CD4-positive, alpha-beta T cell (primary cell): ENCODE measurements at regions not wholly inside any gene's neighbourhood (a gene's known extent, or its start where the extent isn't known, plus 50 kb on each side); places are given as distances from the start of the nearest gene placed in this dataset.

Source experiments
- ATAC-seq: fragments of 200-7000 bp; cut with Tn5 transposase; one replicate; pipeline ENCODE4 v1.10.0; 2022; ENCODE audit warnings: mild to moderate bottlenecking; ENCODE audit not compliant: poor library complexity
- CTCF ChIA-PET: fragments of 350-600 bp; sonication (Branson Sonifier 250); formaldehyde crosslinking; loops from one replicate; lab custom pipeline; 2021; ENCODE audit warnings: antibody characterized with exemption, inconsistent platforms; lab: Charles Lee
- POLR2A ChIA-PET: fragments of 350-600 bp; sonication (Branson Sonifier 250); formaldehyde crosslinking; loops from one replicate; lab custom pipeline; 2021; ENCODE audit warnings: antibody characterized with exemption, inconsistent platforms; lab: Charles Lee
- DNase-seq, 14 experiments: peaks; one replicate each; pipeline ENCODE4 v3.0.0-alpha.2; 2013 to 2020; ENCODE audit warnings: mixed read lengths in 2 of 14
- H3K27ac ChIP-seq, 2 donors: one replicate each; pipeline versions ENCODE4 v1.5.1 to v1.7.0; 2013; ENCODE audit warnings: low read length in 2 of 2, low read depth in 1 of 2, mild to moderate bottlenecking in 1 of 2
- H3K27me3 ChIP-seq, 2 experiments: 1 replicate in 1 of 2; 2 replicates in 1 of 2; pipeline versions ENCODE4 v1.6.1 to v1.7.0; 2013; ENCODE audit warnings: low read length in 2 of 2, control low read depth in 1 of 2, mild to moderate bottlenecking in 1 of 2, moderate library complexity in 1 of 2; ENCODE audit not compliant: insufficient read depth in 2 of 2, control insufficient read depth in 1 of 2
- H3K36me3 ChIP-seq: one replicate; pipeline ENCODE4 v1.6.1; 2013; ENCODE audit warnings: low read length, control low read depth; ENCODE audit not compliant: insufficient read depth
- H3K4me1 ChIP-seq: one replicate; pipeline ENCODE4 v1.6.1; 2013; ENCODE audit warnings: low read length, control low read depth; ENCODE audit not compliant: insufficient read depth
- H3K4me3 ChIP-seq: one replicate; pipeline ENCODE4 v1.5.1; 2013; ENCODE audit warnings: mild to moderate bottlenecking, low read length, moderate library complexity
- H3K9me3 ChIP-seq, 2 experiments: 1 replicate in 1 of 2; 2 replicates in 1 of 2; pipeline versions ENCODE4 v1.6.1 to v1.7.0; 2013; ENCODE audit warnings: low read length in 2 of 2, mild to moderate bottlenecking in 2 of 2, control low read depth in 1 of 2, moderate library complexity in 1 of 2; ENCODE audit not compliant: control insufficient read depth in 1 of 2, insufficient read depth in 1 of 2
- H3K27ac Mint-ChIP-seq: one replicate; pipeline ENCODE4 v1.8.0; 2020; ENCODE audit warnings: mixed read lengths
- H3K27me3 Mint-ChIP-seq: one replicate; pipeline ENCODE4 v1.8.0; 2021; ENCODE audit warnings: mixed read lengths
- H3K36me3 Mint-ChIP-seq: one replicate; pipeline ENCODE4 v1.8.0; 2021; ENCODE audit warnings: low read depth, mixed read lengths
- H3K4me1 Mint-ChIP-seq: one replicate; pipeline ENCODE4 v1.8.0; 2021; ENCODE audit warnings: low read depth, mixed read lengths
- H3K4me3 Mint-ChIP-seq: one replicate; pipeline ENCODE4 v1.8.0; 2020; ENCODE audit warnings: mild to moderate bottlenecking, mixed read lengths
- H3K9me3 Mint-ChIP-seq: one replicate; pipeline ENCODE4 v1.8.0; 2020; ENCODE audit warnings: mixed read lengths
- CTCF ChIP-seq: fragments of 200-600 bp; IDR thresholded peaks from one replicate; pipeline ENCODE4 v1.8.0; 2022; ENCODE audit warnings: antibody characterized with exemption, mild to moderate bottlenecking
- intact Hi-C, 2 experiments: fragments of 100-400 bp; cut with DNase I in 1 of 2; cut with micrococcal nuclease in 1 of 2; formaldehyde crosslinking; loops; one replicate each; pipeline versions ENCODE4 v1.15.1 to v1.9.0; 2023 to 2025; cut with DNase I, micrococcal nuclease

DNA sequence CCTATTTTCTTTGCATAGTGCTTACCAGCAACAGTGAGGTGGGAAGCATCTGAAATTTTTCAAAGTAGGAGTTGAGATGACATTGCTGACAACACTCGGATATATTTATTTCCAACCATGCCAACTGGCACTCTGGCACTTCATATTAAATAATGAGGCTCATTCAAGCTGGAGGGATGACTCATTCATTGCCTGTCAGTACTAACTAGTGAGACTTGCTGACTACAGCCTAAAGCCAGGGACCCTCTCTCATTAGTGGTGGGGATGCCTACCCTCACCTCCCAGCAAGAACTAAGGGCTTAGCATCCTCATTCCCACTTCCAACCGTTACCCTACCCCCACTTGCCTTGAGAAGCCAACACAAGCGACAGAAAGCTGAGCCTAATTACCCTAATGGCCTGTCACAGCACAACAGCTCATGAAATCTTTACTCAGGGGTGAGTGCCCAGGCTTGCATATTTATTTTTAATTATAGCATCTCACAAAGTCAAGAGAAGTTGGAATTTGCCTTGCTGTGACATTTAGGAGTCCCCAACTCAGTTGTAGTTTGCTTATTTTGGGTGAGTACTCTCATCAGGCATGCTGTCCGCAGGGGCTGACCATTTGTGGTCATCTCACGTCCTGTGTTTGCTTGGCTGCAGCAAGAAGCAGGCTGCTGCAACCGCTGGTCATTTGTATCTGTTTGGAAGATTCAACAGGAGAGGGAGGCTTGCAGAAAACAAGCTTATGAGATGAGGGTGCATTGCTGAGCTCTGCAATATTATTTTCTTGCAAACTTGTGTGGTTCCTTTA lies 181.6 kb upstream of the POU2AF2 start:
- H3K9me3 ChIP-seq = no peaks in the 10 kb centered on the region
- CTCF ChIA-PET = no interaction called here
- DNase-seq = no peak
- intact Hi-C loops = no loop called here
- H3K9me3 Mint-ChIP-seq = peaks cover 5% of the 10 kb centered on the region
- no peak overlapping the region for H3K27ac ChIP-seq
- no peaks in the 10 kb centered on the region for H3K36me3 Mint-ChIP-seq
- H3K27me3 ChIP-seq = no peaks in the 10 kb centered on the region
- POLR2A ChIA-PET = no interaction called here
- TF ChIP-seq CTCF = no peak
- H3K4me1 Mint-ChIP-seq = no peaks in the 10 kb centered on the region
- no peaks in the 10 kb centered on the region for H3K4me1 ChIP-seq
- no peak for ATAC-seq
- H3K4me3 Mint-ChIP-seq = no peak overlapping the region
- H3K36me3 ChIP-seq = no peaks in the 10 kb centered on the region
- H3K27ac Mint-ChIP-seq = no peak overlapping the region
- H3K4me3 ChIP-seq = no peak overlapping the region
- H3K27me3 Mint-ChIP-seq = no peaks in the 10 kb centered on the region

- intact Hi-C loops = no loop called here
- Mint-ChIP-seq H3K27ac (no peak overlapping the region), H3K27me3 (no peaks in the 10 kb centered on the region), H3K36me3 (no peaks in the 10 kb centered on the region), H3K4me1 (no peaks in the 10 kb centered on the region), H3K4me3 (no peak overlapping the region), H3K9me3 (no peaks in the 10 kb centered on the region)
- no peaks in the 10 kb centered on the region for H3K36me3 ChIP-seq
- CTCF ChIA-PET = no interaction called here
- ATAC-seq (no peak), DNase-seq (no peak)
- POLR2A ChIA-PET = no interaction called here
- H3K27me3 ChIP-seq = no peaks in the 10 kb centered on the region
- peaks cover 0 to 2% of the 10 kb centered on the region in 2 experiments for H3K9me3 ChIP-seq
- TF ChIP-seq CTCF = no peak
- H3K4me3 ChIP-seq = no peak overlapping the region
- H3K4me1 ChIP-seq = no peaks in the 10 kb centered on the region
- no peak overlapping the region for H3K27ac ChIP-seq
These were observed 183.1 kb upstream of the POU2AF2 start for GRCh38 chr11:111062420-111062819.

DNA sequence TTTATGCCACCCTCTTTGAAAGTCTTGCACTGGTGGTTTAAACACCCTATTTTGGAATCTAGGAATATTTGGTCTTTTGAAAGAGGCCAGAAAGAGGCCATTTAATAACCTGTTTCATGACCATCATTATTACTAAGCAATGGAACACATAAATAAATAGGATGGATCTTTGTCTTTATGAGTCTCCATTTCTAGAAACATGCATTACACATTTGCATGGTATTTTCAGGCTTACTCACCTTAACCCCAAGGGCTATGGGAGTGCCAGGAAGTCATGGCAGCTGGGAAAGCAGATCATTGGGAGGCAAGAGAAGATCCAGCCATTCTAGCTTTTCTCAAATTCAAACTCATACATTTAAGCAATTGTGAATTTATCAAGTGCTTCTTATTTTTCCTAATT lies 185.8 kb upstream of the POU2AF2 start:
- peaks cover 0 to 5% of the 10 kb centered on the region in 2 experiments for H3K9me3 ChIP-seq
- H3K4me3 ChIP-seq = no peak overlapping the region
- no peaks in the 10 kb centered on the region for H3K36me3 ChIP-seq
- CTCF ChIA-PET = no interaction called here
- H3K36me3 Mint-ChIP-seq = no peaks in the 10 kb centered on the region
- intact Hi-C loops = no loop called here
- DNase-seq (no peak), ATAC-seq (no peak)
- no peaks in the 10 kb centered on the region for H3K27me3 ChIP-seq
- H3K4me3 Mint-ChIP-seq = no peak overlapping the region
- H3K4me1 Mint-ChIP-seq = no peaks in the 10 kb centered on the region
- POLR2A ChIA-PET = no interaction called here
- H3K4me1 ChIP-seq = no peaks in the 10 kb centered on the region
- no peaks in the 10 kb centered on the region for H3K27me3 Mint-ChIP-seq
- H3K27ac Mint-ChIP-seq = no peak overlapping the region
- no peak overlapping the region for H3K27ac ChIP-seq
- H3K9me3 Mint-ChIP-seq = no peaks in the 10 kb centered on the region
- no peak for TF ChIP-seq CTCF
